Gastrocnemius medialis (tissue), 4 donors: ENCODE measurements at regions not wholly inside any gene's neighbourhood (a gene's known extent, or its start where the extent isn't known, plus 50 kb on each side); places are given as distances from the start of the nearest gene placed in this dataset.

Source experiments
- CTCF ChIP-seq, 5 experiments: fragments of 450-650 bp in 3 of 5; fragments of 200-600 bp in 2 of 5; sonication (generic) in 2 of 5; IDR thresholded peaks in 4 of 5; conservative IDR thresholded peaks in 1 of 5; 1 replicate in 4 of 5; 2 replicates in 1 of 5; pipeline ENCODE4 v1.5.1; 2016 to 2019; ENCODE audit warnings: antibody characterized with exemption in 5 of 5, mild to moderate bottlenecking in 3 of 5, moderate library complexity in 3 of 5
- POLR2A ChIP-seq, 2 donors: fragments of 450-650 bp; IDR thresholded peaks; one replicate each; pipeline ENCODE4 v1.6.1; 2017; ENCODE audit warnings: antibody characterized with exemption in 2 of 2, mild to moderate bottlenecking in 2 of 2, moderate library complexity in 2 of 2

GRCh38 chr1:110763149-110763548, 88.4 kb upstream of the KCNA3 start:
- TF ChIP-seq CTCF (IDR thresholded peaks at IDR 0.05 in 4 of 5, conservative IDR thresholded peaks at IDR 0.05 in 1 of 5) (no peak), POLR2A (IDR thresholded peaks at IDR 0.05) (no peak)
